Ovary (tissue), 7 donors: ENCODE measurements at regions not wholly inside any gene's neighbourhood (a gene's known extent, or its start where the extent isn't known, plus 50 kb on each side); places are given as distances from the start of the nearest gene placed in this dataset.

Experiments used
- DNase-seq, 5 donors: peaks; one replicate each; pipeline ENCODE4 v3.0.0-alpha.2; 2019 to 2020
- H3K27ac ChIP-seq, 2 donors: fragments of 200-600 bp; one replicate each; pipeline versions ENCODE4 v1.5.1 to v1.8.0; 2019 to 2022
- H3K27me3 ChIP-seq: fragments of 200-600 bp; one replicate; pipeline ENCODE4 v1.8.0; 2022
- H3K36me3 ChIP-seq: fragments of 200-600 bp; sonication (generic); one replicate; pipeline ENCODE4 v1.5.1; 2019
- H3K4me1 ChIP-seq: one replicate; pipeline ENCODE4 v1.8.1; 2013; ENCODE audit warnings: mild to moderate bottlenecking, moderate library complexity; ENCODE audit not compliant: insufficient read depth
- H3K4me3 ChIP-seq: fragments of 200-600 bp; sonication (generic); one replicate; pipeline ENCODE4 v1.5.1; 2017
- H3K9me3 ChIP-seq, 2 donors: fragments of 200-600 bp in 1 of 2; sonication (generic) in 1 of 2; one replicate each; pipeline versions ENCODE4 v1.5.1 to v1.8.1; 2013 to 2019; ENCODE audit warnings: mild to moderate bottlenecking in 1 of 2, moderate library complexity in 1 of 2
- CTCF ChIP-seq, 3 donors: fragments of 450-650 bp in 2 of 3; fragments of 200-600 bp in 1 of 3; IDR thresholded peaks; one replicate each; pipeline versions ENCODE4 v1.5.1 to v1.8.0; 2016 to 2022; ENCODE audit warnings: antibody characterized with exemption in 3 of 3, mild to moderate bottlenecking in 1 of 3
- EP300 ChIP-seq: sonication (generic); formaldehyde crosslinking; IDR thresholded peaks from one replicate; pipeline ENCODE4 v1.6.1; 2017; ENCODE audit warnings: antibody characterized with exemption
- POLR2A ChIP-seq: fragments of 450-650 bp; IDR thresholded peaks from one replicate; pipeline ENCODE4 v1.6.1; 2017; ENCODE audit warnings: antibody characterized with exemption, mild to moderate bottlenecking, moderate library complexity
- WGBS, 3 donors: extraction: QIAGEN DNeasy Blood & Tissue Kit in 1 of 3; methylation state at CpG; one replicate each; pipeline versions ENCODE4 v1.1.5 to v1.1.7; 2013 to 2017; 5-methylcytosine and 5-hydroxymethylcytosine counted together
- intact Hi-C, 4 donors: fragments of 100-400 bp; cut with DNase I; formaldehyde crosslinking; loops; one replicate each; pipeline versions ENCODE4 v1.11.0 to v1.15.1; 2022 to 2023
- donor health status: DM: no; HTN: no; CAD: no; lungs with moderate emphysema.
- donor health status: DM: no; HTN: no; CAD: no.
- donor health status: Bipolar disorder and iron deficiency.
- donor health status: DM: no; HTN: no; CAD: no.
- donor health status: DM: yes; HTN: yes; CAD: no.

DNA sequence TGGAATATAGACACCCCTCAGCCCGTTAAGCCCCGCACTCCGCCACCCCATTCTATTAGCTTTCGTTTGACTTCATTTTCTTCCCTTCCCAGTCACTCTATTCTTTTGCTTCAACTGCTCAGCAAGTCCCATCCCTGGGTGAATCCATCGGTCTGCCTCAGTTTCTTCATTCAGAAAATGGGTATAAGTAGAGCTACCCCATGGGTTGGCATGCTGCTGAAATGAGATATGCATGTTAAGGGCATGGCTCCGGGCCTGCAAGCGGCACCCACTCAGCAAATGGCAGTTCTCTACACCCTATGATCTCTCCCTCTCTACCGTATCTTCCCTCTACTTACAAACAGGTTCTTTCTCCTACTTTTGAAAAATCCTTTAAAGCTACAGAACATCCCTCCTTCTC, 87.8 kb upstream of the IRF2BP2 start:
- Histone ChIP-seq H3K27me3 (no peaks in the 10 kb centered on the region), H3K27ac (no peak overlapping the region), H3K36me3 (no peaks in the 10 kb centered on the region), H3K9me3 (no peaks in the 10 kb centered on the region), H3K4me3 (no peak overlapping the region), H3K4me1 (peaks cover 3% of the 10 kb centered on the region)
- TF ChIP-seq EP300, result no peak
- no peak for TF ChIP-seq POLR2A
- DNase-seq, result no peak
- intact Hi-C loops, result no loop called here
- WGBS, 3 donors, result 87 to 96% (median 90%) methylated on average over 8 of the region's 8 CpGs

DNA sequence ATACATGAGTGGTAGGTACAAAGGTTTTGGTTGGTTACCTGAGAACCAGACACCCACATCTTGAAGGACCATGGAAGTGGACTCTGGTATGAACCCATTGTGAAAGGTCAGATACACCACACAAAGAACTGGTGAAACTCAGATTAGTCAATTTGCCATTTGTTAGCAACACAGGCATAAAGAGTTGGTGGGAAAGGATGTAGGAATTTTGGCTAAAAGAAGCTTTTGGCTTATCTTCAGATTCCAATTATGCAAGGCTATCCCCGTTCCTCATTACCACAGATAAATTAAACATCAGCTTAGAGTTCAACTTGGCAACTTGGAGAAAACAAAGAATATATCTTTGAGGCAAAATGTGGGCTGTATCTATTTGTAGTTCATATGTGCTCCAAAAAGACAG, 87.0 kb upstream of the IRF2BP2 start:
- TF ChIP-seq EP300, result no peak
- no peak for TF ChIP-seq CTCF (IDR thresholded peaks at IDR 0.05)
- TF ChIP-seq POLR2A, result no peak
- intact Hi-C loops, result no loop called here
- peaks cover 3% of the 10 kb centered on the region for H3K4me1 ChIP-seq
- WGBS, 3 donors, result 7 to 22% (median 9%) methylated on average over 1 of the region's 1 CpG
- no peaks in the 10 kb centered on the region for H3K9me3 ChIP-seq
- H3K36me3 ChIP-seq, result no peaks in the 10 kb centered on the region
- H3K4me3 ChIP-seq, result no peak overlapping the region
- no peak for DNase-seq
- H3K27ac ChIP-seq, result no peak overlapping the region
- H3K27me3 ChIP-seq, result no peaks in the 10 kb centered on the region

- peaks cover 3% of the 10 kb centered on the region for H3K4me1 ChIP-seq
- no peak overlapping the region for H3K4me3 ChIP-seq
- H3K27me3 ChIP-seq, result no peaks in the 10 kb centered on the region
- no peak for TF ChIP-seq CTCF (IDR thresholded peaks at IDR 0.05)
- TF ChIP-seq EP300, result no peak
- no peak for TF ChIP-seq POLR2A
- H3K36me3 ChIP-seq, result no peaks in the 10 kb centered on the region
- no peaks in the 10 kb centered on the region for H3K9me3 ChIP-seq
- H3K27ac ChIP-seq, result no peak overlapping the region
- 87 to 93% (median 88%) methylated on average over 11 of the region's 11 CpGs for WGBS, 3 donors
- intact Hi-C loops, result no loop called here
- no peak for DNase-seq
These were observed 86.2 kb upstream of the IRF2BP2 start for GRCh38 chr1:234696148-234696576.

DNA sequence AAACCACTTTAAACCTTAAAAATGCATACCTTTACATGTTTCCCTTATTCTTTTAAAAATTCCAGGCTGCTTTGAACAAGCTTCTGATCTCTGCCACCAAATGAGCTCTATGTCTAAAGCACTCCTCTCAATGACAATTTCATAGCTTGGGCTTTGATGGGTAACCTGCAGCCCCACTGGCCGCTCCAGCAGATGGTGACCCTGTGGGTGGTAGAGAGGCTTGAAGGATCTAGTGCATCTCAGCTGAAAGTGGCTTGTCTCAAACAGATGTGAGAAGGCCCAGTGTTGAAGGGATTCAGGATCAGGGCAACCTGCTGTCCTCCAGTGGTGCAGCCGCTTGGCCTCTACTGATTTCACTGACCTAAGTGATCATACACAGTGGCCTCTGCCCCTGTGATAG, 84.7 kb upstream of the IRF2BP2 start:
- Histone ChIP-seq H3K4me3 (no peak overlapping the region), H3K4me1 (peaks cover 3% of the 10 kb centered on the region), H3K27me3 (no peaks in the 10 kb centered on the region), H3K27ac (no peak overlapping the region), H3K9me3 (no peaks in the 10 kb centered on the region), H3K36me3 (no peaks in the 10 kb centered on the region)
- WGBS, 3 donors, result 65 to 100% (median 68%) methylated on average over 2 of the region's 2 CpGs
- intact Hi-C loops, result no loop called here
- TF ChIP-seq POLR2A (no peak), CTCF (IDR thresholded peaks at IDR 0.05) (no peak), EP300 (no peak)
- no peak for DNase-seq

GRCh38 chr1:234692966-234693580, 83.1 kb upstream of the IRF2BP2 start:
- H3K4me3 ChIP-seq, result no peak overlapping the region
- intact Hi-C loops, result no loop called here
- 86 to 91% (median 88%) methylated on average over 4 of the region's 4 CpGs for WGBS, 3 donors
- H3K9me3 ChIP-seq, result no peaks in the 10 kb centered on the region
- H3K27me3 ChIP-seq, result no peaks in the 10 kb centered on the region
- peaks cover 3% of the 10 kb centered on the region for H3K4me1 ChIP-seq
- no peaks in the 10 kb centered on the region for H3K36me3 ChIP-seq
- TF ChIP-seq EP300 (no peak), CTCF (IDR thresholded peaks at IDR 0.05) (no peak), POLR2A (no peak)
- H3K27ac ChIP-seq, result no peak overlapping the region
- DNase-seq, result no peak
